AG10803 (cell line): ENCODE measurements at regions not wholly inside any gene's neighbourhood (a gene's known extent, or its start where the extent isn't known, plus 50 kb on each side); places are given as distances from the start of the nearest gene placed in this dataset.

ENCODE experiments used
- DNase-seq: peaks from one replicate; pipeline ENCODE4 v3.0.0; 2010; ENCODE audit warnings: low read depth
- H3K4me3 ChIP-seq: 2 replicates; pipeline ENCODE4 v1.5.1; 2011; ENCODE audit warnings: mild to moderate bottlenecking, low read length, control low read depth
- TF ChIP-seq, protein P1 (sequence below): conservative IDR thresholded peaks from 2 replicates; pipeline ENCODE4 v1.5.1; 2011; ENCODE audit warnings: mild to moderate bottlenecking, low read length, control low read depth, inconsistent platforms

DNA sequence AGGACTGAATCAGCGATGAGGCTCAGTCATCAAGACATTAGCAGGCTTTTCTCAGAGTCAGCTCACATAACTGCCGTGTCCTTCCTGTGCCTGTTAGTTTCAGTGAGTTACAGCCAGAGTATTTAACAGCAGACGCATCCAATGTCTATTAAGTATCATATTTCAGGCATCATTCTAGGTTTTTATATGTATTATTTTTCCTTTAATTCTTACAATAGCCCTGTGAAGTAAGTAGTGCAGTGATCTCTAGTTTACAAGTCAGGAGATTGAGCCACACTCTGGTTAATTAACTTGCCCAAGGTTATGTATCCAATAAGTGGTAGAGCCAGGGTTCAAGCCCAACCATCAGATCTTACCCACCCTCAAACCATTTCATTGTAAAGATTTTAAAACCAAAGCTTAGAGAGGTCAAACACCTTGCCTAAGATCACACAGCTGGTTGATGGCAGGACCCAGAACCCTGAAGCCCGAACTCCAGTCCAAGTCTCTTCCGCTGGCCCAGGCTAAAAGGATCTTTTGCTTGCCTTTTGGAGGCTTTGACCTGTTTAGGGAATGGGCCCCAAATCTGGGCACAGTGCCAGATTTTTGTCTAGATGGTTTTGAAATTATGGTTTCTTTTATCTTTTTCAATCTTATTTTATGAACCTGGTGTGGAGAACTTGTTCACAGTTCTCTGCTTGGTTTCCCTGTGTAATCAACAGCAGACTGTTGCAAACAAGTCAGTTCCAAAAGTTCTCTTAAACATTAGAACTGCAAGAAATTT lies 261.2 kb upstream of the CLINT1 start:
- TF ChIP-seq, protein P1, sequence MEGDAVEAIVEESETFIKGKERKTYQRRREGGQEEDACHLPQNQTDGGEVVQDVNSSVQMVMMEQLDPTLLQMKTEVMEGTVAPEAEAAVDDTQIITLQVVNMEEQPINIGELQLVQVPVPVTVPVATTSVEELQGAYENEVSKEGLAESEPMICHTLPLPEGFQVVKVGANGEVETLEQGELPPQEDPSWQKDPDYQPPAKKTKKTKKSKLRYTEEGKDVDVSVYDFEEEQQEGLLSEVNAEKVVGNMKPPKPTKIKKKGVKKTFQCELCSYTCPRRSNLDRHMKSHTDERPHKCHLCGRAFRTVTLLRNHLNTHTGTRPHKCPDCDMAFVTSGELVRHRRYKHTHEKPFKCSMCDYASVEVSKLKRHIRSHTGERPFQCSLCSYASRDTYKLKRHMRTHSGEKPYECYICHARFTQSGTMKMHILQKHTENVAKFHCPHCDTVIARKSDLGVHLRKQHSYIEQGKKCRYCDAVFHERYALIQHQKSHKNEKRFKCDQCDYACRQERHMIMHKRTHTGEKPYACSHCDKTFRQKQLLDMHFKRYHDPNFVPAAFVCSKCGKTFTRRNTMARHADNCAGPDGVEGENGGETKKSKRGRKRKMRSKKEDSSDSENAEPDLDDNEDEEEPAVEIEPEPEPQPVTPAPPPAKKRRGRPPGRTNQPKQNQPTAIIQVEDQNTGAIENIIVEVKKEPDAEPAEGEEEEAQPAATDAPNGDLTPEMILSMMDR, result no peak
- H3K4me3 ChIP-seq, result no peak overlapping the region
- peak; percentile 86 for DNase-seq

DNA sequence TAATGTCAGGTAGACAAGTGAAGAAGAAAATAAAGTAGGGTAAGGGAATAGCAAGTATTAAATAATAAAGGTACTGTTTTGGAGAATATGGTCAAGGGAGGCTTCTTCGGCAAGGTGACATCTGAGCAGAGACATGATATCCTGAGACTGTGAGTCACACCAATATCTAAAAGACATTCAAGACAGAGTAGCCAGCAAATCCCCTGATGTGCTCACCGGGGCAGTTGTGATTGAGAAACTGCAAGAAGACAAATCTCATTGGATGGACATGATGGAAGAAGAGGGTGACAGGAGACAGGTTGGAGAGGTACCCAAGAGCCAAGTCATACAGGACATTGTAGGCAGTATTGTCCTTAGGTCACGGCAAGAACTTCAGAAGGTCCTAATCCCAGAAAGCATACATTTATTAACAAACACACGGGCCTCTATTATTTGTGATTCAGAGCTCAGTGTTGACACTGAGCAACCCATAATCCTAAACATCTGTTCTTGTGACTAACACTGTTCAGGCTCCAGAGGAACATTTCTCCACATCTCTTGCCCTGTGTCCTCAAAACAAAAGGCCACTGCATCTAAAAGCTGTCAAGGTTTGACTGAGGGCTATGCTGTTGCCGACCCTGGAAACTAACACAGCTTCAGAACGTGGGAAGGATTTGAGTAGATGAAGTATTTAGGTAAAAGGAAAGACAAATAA lies 258.7 kb upstream of the CLINT1 start:
- DNase-seq, result peak; percentile 71
- TF ChIP-seq, protein P1, result no peak
- H3K4me3 ChIP-seq, result no peak overlapping the region

DNA sequence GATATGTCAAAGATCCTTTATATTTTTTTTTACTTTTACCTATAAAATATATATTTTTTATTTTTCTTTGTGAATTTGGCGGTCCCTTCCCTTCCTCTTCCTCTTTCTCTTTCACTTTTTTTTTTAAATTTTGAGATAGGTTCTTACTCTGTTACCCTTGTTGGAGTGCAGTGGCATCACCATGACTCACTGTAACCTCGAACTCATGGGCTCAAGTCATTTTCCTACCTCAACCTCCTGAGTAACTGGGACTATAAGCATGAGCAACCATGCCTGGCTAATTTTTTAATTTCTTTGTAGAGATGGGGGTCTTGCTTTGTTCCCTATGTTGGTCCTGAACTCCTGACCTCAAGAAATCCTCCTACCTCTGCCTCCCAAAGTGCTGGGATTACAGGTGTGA lies 258.0 kb upstream of the CLINT1 start:
- TF ChIP-seq, protein P1, result no peak
- no peak for DNase-seq
- no peak overlapping the region for H3K4me3 ChIP-seq

DNA sequence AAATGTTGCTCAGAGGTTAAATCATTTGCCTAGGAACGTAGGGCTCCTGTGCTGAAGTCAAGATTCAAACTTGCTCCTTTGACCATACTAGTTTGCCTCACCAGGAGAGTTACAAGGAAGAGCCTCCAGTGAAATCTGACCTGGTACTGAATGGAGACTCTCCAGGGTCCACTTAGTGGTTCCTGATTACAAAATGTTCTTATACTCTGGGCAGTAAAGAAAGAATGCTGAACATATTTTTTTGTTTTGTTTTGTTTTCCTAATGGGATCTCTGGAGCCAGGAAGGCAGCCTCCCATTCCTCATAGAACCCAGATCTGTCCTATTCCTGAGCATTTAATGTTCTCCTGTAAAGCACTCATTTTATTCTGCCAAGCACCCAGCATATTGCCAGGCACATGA lies 256.5 kb upstream of the CLINT1 start:
- DNase-seq, result peak; percentile 47
- no peak overlapping the region for H3K4me3 ChIP-seq
- TF ChIP-seq, protein P1, result no peak

DNA sequence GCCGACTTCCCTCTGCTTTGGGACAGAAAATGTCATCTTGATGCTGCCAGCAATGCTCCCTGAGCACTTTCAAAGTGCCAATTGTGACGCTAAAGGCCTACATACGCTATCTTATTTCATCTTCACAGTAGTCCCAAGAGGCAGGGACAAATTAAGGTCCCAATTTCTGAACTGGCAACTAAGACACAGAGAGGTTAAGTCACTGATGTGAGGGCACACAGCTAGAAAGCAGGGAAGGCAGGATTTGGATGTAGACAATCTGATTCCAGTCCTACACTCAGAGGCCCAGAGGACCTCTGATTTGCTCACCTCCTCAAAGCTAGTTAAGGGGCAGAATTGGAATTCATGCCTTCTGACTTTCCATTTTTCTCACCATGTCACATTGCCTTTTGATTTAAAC lies 249.2 kb upstream of the CLINT1 start:
- H3K4me3 ChIP-seq, result no peak overlapping the region
- DNase-seq, result no peak
- TF ChIP-seq, protein P1, result no peak

DNA sequence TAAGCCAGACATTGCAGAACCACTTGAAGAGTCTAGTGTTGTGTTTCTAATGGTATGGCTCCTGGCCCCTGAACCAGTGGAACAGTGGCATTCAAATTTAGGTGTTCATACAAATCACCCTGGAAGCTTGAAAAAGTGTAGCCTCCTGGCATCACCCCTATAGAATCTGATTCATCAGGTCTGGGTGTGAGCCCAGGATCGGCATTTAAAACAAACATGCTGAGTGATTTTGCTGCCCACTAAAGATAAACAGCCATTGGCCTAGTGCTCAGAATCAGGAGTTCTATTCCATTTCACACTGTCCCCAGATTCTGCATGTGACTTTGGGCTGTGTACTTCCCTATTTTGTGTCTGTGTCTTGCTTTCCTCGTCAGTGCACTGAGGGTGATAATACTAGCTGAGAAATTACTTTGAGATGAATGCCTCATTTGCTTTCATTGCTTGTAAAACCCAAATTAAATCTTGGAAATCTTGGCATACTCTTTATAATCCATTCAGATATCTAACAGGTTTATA lies 241.5 kb upstream of the CLINT1 start:
- DNase-seq, result no peak
- H3K4me3 ChIP-seq, result no peak overlapping the region
- TF ChIP-seq, protein P1, result no peak

DNA sequence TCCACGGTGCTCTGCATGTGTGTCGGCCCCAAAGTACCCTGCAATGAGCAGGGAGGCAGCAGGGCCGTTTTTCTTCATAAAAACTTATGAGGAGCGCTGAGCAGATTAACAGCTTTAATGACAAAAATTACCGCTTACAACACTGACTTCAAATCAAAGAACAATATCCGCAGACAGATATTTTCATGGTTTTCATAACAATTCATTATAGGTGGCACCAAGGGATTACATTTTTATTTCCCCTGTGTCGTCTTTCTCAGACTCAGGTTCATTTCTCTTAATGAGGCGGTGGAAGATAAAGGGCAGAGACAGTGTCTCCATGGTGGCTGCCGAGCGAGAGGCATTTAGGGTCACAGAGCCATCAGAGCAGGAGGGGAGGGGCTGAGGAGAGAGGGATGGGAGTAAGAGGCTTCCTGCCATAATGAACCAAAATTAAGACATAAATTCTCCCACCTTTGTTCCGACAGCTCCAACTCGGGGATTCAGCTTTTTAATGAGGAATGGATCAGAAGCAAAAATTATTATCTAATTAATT lies 240.7 kb upstream of the CLINT1 start:
- TF ChIP-seq, protein P1, result no peak
- no peak for DNase-seq
- no peak overlapping the region for H3K4me3 ChIP-seq
